ENCODE measurements at regions not wholly inside any gene's neighbourhood (a gene's known extent, or its start where the extent isn't known, plus 50 kb on each side); places are given as distances from the start of the nearest gene placed in this dataset.

DNA sequence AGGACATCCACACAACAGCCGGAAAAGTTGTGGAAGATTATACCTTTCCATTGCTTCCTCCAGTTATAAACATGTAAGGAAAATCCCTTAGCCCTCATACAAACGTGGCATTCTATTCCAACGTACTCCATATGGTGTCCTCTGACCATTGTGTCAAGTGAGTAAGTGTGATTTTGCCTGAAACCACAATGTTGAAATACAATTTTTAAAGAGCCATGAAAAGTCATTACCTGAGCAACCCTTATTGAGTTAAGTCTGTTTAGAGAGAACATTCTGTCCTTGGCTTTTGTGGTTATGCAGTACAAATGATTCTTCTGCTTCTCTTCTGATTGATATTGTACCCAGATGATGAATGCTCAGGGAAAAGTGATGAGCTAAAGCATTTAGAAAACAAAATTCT, 530.1 kb downstream of the HAO1 start:
- TF ChIP-seq, protein P1, sequence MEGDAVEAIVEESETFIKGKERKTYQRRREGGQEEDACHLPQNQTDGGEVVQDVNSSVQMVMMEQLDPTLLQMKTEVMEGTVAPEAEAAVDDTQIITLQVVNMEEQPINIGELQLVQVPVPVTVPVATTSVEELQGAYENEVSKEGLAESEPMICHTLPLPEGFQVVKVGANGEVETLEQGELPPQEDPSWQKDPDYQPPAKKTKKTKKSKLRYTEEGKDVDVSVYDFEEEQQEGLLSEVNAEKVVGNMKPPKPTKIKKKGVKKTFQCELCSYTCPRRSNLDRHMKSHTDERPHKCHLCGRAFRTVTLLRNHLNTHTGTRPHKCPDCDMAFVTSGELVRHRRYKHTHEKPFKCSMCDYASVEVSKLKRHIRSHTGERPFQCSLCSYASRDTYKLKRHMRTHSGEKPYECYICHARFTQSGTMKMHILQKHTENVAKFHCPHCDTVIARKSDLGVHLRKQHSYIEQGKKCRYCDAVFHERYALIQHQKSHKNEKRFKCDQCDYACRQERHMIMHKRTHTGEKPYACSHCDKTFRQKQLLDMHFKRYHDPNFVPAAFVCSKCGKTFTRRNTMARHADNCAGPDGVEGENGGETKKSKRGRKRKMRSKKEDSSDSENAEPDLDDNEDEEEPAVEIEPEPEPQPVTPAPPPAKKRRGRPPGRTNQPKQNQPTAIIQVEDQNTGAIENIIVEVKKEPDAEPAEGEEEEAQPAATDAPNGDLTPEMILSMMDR (IDR thresholded peaks at IDR 0.05 in 4 of 5, conservative IDR thresholded peaks at IDR 0.05 in 1 of 5): no peak
- no peak for TF ChIP-seq POLR2A (IDR thresholded peaks at IDR 0.05)
